ENCODE measurements at regions not wholly inside any gene's neighbourhood (a gene's known extent, or its start where the extent isn't known, plus 50 kb on each side); places are given as distances from the start of the nearest gene placed in this dataset.

GRCh38 chr5:135240781-135241360 lies 158.2 kb downstream of the MACROH2A1 start:
- no peaks in the 10 kb centered on the region for H3K36me3 Mint-ChIP-seq (ENCODE audit: low read depth)
- POLR2A ChIA-PET = no interaction called here
- no peak overlapping the region for H3K4me3 Mint-ChIP-seq
- H3K27me3 Mint-ChIP-seq = no peaks in the 10 kb centered on the region
- intact Hi-C loops (cut with micrococcal nuclease) = no loop called here
- no peak for TF ChIP-seq CTCF (IDR thresholded peaks at IDR 0.05)
- no peaks in the 10 kb centered on the region for H3K9me3 Mint-ChIP-seq
- DNase-seq (no peak), ATAC-seq (no peak)
- no peak overlapping the region for H3K27ac Mint-ChIP-seq
- H3K4me1 Mint-ChIP-seq (ENCODE audit: low read depth) = no peaks in the 10 kb centered on the region
- CTCF ChIA-PET = no interaction called here

GRCh38 chr5:135240283-135240633 lies 158.8 kb downstream of the MACROH2A1 start:
- no peaks in the 10 kb centered on the region for H3K9me3 Mint-ChIP-seq
- H3K36me3 Mint-ChIP-seq (ENCODE audit: low read depth) = no peaks in the 10 kb centered on the region
- H3K4me1 Mint-ChIP-seq (ENCODE audit: low read depth) = no peaks in the 10 kb centered on the region
- ATAC-seq = no peak
- H3K27ac Mint-ChIP-seq = no peak overlapping the region
- no peaks in the 10 kb centered on the region for H3K27me3 Mint-ChIP-seq
- POLR2A ChIA-PET = no interaction called here
- intact Hi-C loops (cut with micrococcal nuclease) = no loop called here
- TF ChIP-seq CTCF (IDR thresholded peaks at IDR 0.05) = no peak
- DNase-seq = no peak
- CTCF ChIA-PET = interaction anchor here (1.0 kb wide), 1 partner anchor 185 kb away, joined by 3 read pairs; no protein-coding TSS in a partner anchor
- no peak overlapping the region for H3K4me3 Mint-ChIP-seq

- Mint-ChIP-seq H3K27ac (no peak overlapping the region), H3K4me3 (no peak overlapping the region), H3K36me3 (ENCODE audit: low read depth) (no peaks in the 10 kb centered on the region), H3K4me1 (ENCODE audit: low read depth) (no peaks in the 10 kb centered on the region), H3K9me3 (no peaks in the 10 kb centered on the region), H3K27me3 (no peaks in the 10 kb centered on the region)
- intact Hi-C loops (cut with micrococcal nuclease) = no loop called here
- CTCF ChIA-PET = interaction anchor here (1.0 kb wide), 1 partner anchor 186 kb away, joined by 3 read pairs; no protein-coding TSS in a partner anchor
- DNase-seq (no peak), ATAC-seq (no peak)
- no peak for TF ChIP-seq CTCF (IDR thresholded peaks at IDR 0.05)
- POLR2A ChIA-PET = no interaction called here
Observed at GRCh38 chr5:135239453-135240282, 159.4 kb downstream of the MACROH2A1 start.

- POLR2A ChIA-PET = no interaction called here
- no peak for DNase-seq
- Mint-ChIP-seq H3K9me3 (no peaks in the 10 kb centered on the region), H3K36me3 (ENCODE audit: low read depth) (no peaks in the 10 kb centered on the region), H3K4me3 (no peak overlapping the region), H3K4me1 (ENCODE audit: low read depth) (no peaks in the 10 kb centered on the region), H3K27ac (no peak overlapping the region), H3K27me3 (no peaks in the 10 kb centered on the region)
- no peak for TF ChIP-seq CTCF (IDR thresholded peaks at IDR 0.05)
- CTCF ChIA-PET = no interaction called here
- intact Hi-C loops (cut with micrococcal nuclease) = no loop called here
- ATAC-seq = no peak
Observed at GRCh38 chr5:135238622-135239452, 160.2 kb downstream of the MACROH2A1 start.

GRCh38 chr5:135237748-135238103 lies 161.3 kb downstream of the MACROH2A1 start:
- Mint-ChIP-seq H3K4me3 (no peak overlapping the region), H3K36me3 (ENCODE audit: low read depth) (no peaks in the 10 kb centered on the region), H3K9me3 (no peaks in the 10 kb centered on the region), H3K27me3 (no peaks in the 10 kb centered on the region), H3K27ac (no peak overlapping the region), H3K4me1 (ENCODE audit: low read depth) (no peaks in the 10 kb centered on the region)
- no peak for ATAC-seq
- TF ChIP-seq CTCF (IDR thresholded peaks at IDR 0.05) = no peak
- CTCF ChIA-PET = interaction anchor here (1.0 to 1.3 kb wide), 2 partner anchors 9 to 10 kb away, joined by 3 to 4 read pairs; no protein-coding TSS in a partner anchor
- intact Hi-C loops (cut with micrococcal nuclease) = no loop called here
- POLR2A ChIA-PET = no interaction called here
- DNase-seq = no peak
